NCI-H460 (cell line): ENCODE measurements at regions not wholly inside any gene's neighbourhood (a gene's known extent, or its start where the extent isn't known, plus 50 kb on each side); places are given as distances from the start of the nearest gene placed in this dataset.
A peak's percentile ranks its signal among the peaks of the same experiment; 100 is the strongest.

ENCODE experiments used
- DNase-seq: peaks from one replicate; pipeline ENCODE4 v3.0.0-alpha.2; 2016; ENCODE audit warnings: low read depth; ENCODE audit errors: extremely low read depth

DNA sequence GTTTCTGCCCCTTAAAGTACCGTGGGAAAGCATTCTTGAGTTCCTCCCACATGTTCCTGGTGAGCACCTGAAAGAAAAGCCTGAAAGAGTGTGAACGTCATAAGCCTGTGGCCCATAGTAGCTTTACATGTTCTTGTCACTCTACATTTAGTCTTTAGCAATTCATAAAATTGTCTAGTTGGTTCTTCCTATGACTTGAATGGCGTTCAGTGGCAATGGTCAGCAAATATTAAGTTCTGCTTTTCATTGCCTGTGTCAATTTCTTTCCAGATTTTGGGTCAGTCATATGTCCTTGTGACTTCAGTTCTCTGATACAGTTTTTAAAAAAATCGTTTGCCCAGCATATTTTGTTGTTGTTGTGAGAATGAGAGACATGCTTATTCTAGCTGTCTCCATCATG lies 650.0 kb upstream of the BOD1L1 start:
- no peak for DNase-seq

DNA sequence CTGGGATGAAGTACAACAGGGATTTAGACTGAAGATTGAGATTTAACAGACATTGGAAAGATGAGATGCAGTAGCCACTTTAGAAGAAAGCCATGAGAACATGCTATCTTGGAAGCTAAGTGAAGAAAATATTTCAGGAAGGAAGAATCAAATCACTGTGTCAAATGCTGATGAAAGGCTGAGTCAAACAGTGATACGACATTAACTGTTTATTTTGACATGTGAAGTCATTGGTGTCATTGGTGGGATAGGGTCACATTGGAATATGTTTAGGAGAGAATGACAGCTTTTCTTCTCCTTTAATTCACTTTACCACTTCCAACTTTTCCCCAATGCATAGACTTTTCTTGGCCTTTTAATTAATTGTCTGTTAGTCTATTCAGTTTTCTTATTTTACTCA lies 653.0 kb upstream of the BOD1L1 start:
- DNase-seq, result peak; percentile 4

DNA sequence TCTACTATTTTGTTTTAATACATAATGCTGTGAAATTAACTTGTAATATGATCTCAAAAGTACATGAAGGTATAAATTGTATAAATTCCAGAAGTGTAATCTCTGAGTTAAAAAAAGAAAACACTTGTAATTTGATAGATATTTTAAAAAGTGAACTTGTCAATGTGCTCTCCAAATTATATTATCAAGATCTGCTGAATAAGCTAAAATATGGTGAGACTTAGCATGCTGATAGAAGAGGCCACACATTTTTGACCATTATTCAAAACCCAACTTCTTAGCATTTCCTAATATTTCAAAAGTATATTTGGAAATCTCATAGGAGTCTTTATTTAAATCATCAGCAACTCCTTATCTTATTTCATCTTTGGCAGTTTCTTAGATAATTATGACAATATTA lies 657.1 kb upstream of the BOD1L1 start:
- no peak for DNase-seq

DNA sequence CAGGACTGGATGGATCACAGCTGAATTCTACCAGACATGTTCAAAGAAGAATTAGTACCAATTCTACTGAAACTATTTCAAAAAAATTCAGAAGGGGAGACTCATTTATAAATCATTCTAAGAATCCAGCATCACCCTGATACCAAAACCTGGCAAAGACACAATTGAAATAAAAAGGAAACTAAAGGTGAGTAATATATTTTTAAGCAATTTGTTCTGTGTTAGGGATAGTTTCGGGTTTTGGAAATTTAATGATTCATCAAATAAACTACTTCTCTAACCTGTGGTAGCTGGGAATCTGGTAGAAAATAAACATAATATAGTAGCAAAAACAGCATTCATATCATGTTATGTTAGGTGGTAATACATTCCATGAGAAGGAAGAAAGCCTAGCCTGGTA lies 662.2 kb upstream of the BOD1L1 start:
- no peak for DNase-seq

DNA sequence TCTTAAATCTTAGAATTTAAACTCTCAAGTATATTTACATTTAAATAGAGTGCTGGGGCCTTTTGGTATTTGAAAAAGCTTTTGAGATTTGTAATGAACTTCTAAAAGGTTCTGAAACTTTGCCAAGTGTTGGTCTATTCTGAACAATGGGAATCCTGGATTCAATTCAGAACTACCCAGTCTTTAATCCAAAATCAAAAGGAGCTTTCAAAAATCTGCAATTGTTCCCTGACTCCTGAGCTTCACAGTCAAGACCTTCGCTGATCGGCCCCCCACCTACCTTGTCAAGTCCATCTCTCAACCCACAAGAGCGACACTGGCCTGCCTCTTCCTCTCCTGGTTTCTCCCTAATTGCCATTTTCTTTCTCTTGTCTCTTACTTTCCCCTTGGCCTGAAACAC lies 666.1 kb upstream of the BOD1L1 start:
- no peak for DNase-seq

DNA sequence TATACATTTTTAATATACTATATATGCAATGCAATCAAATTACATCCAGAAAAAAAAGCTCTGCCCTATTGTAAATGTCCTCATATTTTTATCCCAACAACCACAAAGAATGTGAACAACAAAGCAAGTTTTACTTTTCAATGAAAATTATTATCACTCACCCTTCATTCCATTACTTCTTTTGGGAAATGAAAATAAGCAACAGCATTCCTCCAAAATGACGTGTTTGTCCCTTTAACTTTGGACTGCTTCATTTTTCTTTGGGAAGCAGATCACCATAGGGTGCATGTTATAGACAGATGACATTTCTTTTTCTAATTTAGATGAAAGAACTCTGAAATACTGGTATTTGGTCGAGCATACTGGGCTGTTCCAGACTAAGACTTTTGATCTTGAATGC lies 667.1 kb upstream of the BOD1L1 start:
- DNase-seq, result no peak

DNA sequence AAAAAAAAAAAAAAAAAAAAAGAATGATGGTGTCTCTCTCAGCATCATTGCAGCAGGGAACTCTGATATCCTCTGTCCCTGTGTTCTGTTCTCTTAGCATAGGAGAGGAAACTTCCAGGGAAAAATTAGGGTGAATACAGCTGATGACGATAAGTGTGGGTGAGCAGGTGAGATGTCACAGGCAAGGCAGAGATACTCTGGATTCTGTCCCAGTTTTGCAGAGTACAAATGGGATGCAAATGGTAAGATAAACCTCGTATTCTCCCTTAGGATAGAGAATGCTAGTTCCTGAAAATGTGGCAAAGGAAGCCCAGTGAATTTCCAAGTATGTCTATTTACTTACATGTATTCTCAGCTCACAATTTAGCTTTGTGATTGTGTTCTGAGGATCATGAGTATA lies 671.6 kb upstream of the BOD1L1 start:
- DNase-seq, result no peak

DNA sequence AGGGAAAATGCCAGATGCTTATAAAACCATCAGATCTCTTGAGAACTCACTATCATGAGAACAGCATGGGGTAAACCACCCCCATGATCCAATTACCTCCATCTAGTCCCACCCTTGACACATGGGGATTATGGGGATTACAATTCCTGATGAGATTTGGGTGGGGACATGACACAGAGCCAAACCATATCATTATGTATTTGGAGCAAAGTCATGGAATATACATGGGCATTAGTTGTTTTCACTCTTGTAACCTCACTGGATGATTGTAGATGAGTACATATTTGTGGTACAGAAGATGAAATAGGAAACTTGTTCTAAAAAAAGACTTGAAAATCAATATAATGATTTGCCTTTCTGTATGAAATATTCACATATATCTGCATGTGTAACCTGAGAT lies 674.5 kb upstream of the BOD1L1 start:
- no peak for DNase-seq

DNA sequence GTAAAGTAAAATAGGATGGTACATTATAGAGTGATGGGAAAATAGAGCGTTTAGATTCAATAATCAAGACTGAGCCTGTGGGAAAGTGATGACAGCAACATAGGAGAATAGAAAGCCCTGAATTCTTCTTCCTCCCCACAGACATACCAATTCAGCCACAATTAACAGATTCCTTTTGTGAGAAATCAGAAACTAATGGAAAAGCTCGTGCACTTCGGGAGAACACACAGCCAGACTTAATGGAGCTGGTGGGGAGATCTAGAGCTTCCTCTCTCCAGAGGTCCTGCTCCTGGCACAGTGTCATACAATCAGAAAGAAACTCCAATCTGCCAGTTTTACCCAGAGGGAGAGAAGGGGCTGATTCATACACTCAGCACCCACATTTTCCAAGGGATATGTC lies 676.3 kb upstream of the BOD1L1 start:
- no peak for DNase-seq

DNA sequence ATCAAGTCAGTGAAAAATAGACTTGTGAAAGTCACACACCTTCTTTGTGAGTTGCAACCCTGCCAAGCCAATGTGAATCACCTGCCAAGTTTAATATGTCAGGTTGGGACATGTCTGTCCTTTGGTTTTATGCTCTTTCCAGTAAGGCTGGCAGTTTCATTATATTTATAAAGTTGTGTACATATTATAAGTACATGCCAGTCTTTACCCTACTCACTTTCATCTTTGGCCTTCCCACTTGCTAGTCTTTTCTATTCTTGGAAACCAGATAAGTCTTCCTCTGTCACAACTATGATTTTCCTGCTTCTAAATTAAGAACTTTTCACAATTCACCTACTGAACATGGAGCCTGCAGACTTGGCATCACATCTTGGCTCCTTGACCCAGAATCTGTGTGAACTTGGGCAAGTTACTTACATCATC lies 680.7 kb upstream of the BOD1L1 start:
- DNase-seq, result no peak

DNA sequence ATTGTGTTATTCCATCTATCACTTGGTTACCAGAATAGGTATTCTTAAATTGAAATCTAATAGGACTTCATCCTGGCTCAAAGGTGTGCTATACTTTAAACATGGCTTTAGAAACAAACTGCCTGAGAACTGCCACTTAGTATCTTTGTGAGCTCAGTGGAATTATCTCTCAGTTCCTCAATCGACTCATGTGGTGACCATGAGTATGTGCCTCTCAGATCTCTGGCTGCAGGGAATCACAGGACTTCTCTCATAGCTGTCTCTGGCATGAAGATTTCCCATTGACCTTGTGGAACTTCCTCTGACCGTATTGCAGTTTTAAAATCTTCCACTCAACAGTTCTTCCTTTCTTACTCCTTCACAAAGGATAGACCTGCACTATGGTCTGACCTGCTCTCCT lies 681.9 kb upstream of the BOD1L1 start:
- DNase-seq, result no peak

DNA sequence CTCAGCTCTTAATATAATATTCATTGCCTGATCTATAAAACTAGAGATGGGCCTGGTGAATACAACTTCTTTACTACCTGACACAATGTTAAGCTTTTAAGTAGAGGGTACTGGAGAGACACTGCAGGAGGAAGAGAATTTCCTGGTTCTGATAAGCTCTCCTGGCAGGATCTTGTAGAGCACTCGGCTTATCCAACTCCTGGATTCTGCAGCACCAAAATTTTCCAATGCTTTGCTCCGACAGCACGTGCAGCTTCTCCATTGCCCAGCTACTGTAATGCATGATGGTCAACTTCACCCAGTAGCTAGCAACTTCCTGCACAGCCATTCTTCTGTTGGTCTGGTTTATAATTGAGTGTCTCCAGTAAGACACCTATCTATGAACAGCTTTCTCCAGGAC lies 686.2 kb upstream of the BOD1L1 start:
- DNase-seq, result no peak

DNA sequence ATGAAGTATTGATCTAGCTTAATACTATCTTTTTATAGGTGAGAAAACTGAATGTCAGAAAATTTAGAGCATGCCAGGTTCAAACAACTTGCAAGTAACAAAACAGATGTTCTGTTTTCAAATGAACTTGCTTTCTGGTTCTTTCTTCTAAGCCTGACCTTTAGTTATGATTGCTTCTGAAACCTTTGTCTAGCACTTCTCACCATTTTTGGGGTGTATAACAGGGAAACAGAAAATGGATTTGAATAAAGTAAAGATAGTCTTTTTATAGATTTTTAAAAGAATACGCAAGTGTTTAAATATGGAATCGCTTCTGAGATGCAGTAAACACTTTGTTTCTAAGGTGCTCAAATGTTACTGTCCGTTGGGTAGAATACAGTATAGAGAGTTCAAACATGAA lies 687.2 kb upstream of the CPEB2 start:
- DNase-seq, result no peak

DNA sequence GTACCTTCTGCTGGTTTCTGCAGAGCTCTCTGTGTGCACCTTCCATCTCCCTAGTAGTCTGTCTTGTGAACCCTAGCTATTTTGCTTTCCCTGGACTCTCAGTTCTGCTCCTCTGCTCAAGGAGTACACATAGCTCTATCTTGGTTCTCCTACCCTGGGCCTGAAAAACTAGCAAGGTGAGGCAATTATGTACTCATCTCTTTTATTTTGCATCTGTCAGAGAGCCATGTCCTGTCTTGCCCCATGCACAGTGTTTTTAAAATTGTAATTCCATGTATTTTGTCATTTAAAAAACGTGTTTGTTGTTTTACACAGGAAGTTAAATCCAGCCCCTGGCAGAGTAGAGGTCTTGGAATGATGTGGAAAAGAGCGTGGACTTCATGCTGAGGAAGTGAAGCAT lies 684.9 kb upstream of the CPEB2 start:
- DNase-seq, result no peak

DNA sequence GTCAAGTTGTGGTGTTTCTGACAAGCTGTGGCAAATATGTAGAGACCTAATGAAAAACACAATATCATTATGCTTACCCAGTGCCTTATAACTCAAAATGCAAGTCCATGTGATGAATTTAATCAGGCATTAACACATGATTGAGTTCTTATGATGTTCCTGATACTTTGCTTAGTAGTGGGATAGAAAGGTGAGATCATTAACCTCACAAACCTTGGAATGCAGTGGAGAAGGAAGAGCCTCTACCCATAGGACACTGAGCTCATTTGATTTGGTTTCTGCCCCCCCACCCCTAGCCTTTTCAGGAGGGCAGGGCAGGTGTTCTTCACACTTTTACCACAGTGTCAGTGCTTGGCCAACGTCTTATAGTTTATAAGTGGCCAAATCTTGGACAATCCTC lies 683.6 kb upstream of the CPEB2 start:
- no peak for DNase-seq

DNA sequence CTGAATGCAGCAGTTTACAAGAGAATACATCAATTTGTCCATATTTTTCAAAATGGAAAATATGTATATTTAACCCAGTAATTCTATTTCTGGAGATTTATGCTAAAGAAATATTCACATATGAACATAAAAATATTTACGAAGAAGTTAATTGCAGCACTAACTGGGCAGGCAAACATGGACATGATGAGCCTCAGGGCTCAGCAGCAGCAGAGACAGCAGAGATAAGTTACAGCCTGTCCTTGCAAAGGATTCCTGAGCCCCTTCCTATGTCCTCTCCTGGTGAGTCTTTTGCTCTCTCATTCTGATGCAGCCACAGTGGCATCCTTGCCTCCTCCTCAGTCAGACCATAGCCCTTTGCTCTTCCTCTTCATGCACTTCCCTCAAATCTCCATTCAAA lies 680.6 kb upstream of the CPEB2 start:
- DNase-seq, result no peak

DNA sequence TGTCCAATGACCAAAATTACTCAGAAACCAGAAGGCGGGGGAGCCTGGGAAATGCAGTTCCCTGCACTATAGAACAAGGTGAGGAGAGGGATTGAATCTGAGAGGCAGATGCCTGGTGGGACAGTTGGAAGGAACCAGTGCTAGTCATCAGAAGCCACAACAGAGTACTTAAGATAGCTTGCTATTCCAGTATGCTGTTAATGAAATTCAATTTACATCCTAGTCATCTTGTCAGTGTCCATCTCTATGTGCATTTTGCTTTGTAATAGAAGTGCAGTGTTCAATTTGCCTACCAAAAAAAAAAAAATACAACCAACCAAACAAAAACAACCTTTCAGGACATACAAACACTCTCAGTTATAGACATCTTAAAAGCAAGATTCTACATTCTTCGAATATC lies 679.1 kb upstream of the CPEB2 start:
- no peak for DNase-seq

DNA sequence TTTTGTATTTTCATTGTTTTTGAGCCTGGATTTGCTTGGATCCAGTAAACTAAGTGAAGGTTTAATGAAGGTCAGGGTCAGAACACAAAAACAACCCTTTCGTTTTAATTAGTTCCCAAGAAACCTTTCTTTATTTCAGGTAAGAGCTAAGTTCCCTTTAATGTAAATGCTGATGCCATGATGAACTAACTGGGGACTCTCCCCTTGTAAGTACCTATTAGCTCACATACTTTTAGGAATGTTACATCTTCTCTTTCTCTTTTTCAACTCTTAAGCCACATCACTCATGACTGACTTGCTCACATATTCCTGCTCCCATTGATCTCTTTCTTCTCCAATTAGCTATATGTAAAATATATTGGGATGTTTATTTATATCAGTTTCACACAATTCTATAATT lies 673.1 kb upstream of the CPEB2 start:
- DNase-seq, result no peak

DNA sequence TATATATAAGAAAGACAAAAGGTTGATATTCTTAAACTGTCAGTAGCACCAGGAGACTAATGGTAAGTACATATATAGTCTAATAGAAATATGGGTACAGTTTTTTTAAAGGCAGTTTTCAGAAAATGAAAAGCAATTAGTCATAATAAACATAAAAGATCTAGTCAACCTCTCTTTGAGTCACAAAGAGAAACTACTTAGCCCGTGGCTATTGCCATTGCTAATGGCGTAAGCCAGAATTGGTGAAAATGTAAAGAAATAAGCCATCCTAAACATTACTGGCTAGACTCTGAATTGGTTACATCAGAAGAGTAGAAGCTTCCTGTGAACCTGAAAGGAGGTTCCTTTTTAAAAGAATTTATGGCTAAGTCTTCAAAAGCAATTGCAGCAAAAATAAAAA lies 668.7 kb upstream of the CPEB2 start:
- no peak for DNase-seq

DNA sequence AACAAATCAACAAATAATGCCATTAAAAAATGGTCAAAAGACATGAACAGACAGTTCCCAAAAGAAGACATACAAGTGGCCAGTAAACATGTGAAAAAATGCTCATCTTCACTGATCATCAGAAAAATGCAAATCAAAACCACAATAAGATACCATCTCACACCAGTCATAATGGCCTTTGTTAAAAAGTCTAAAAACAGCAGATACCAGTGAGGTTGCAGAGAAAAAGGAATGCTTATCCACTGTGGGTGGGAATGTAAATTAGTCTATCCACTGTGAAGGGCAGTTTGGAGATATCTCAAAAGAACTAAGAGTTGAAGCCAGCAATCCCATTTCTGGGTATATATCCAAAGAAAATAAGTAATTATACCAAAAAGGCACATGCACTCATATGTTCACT lies 668.1 kb upstream of the CPEB2 start:
- no peak for DNase-seq

DNA sequence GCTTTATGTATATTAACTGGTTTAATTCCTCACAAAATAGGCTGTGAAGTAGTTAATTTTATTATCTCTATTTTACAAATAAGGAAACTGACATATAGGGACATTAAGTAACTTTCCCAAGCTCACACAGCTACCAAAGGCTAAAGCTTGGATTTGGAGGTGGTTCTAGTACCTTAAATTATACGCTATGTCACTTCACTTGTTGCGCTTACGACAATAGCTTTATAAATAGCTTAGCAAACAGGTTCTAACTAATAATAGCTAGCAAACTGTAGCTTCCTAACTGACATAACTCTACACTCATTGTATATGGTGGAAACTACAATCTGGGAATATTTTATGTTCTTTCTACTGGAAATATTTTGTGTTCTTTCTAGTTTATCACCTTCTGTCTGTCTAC lies 666.4 kb upstream of the CPEB2 start:
- DNase-seq, result no peak

DNA sequence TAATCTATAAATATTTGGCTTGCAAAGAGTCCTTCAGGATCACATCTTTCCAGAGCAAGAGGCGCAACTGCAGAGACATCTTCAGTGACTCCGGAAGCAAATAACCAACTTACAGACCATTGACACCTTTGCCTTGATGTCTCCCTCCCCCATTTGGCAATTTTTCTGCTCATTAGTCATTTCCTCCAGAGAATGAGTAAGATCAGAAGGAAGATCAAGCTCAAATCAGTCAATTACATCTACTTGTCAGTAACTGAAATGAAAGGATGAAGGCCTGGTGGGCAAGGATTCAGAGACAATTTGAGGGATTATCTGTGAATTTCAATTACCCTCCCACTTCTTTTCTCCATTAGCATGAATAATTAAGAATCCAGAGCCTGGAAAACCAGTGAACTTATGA lies 665.6 kb upstream of the CPEB2 start:
- no peak for DNase-seq

DNA sequence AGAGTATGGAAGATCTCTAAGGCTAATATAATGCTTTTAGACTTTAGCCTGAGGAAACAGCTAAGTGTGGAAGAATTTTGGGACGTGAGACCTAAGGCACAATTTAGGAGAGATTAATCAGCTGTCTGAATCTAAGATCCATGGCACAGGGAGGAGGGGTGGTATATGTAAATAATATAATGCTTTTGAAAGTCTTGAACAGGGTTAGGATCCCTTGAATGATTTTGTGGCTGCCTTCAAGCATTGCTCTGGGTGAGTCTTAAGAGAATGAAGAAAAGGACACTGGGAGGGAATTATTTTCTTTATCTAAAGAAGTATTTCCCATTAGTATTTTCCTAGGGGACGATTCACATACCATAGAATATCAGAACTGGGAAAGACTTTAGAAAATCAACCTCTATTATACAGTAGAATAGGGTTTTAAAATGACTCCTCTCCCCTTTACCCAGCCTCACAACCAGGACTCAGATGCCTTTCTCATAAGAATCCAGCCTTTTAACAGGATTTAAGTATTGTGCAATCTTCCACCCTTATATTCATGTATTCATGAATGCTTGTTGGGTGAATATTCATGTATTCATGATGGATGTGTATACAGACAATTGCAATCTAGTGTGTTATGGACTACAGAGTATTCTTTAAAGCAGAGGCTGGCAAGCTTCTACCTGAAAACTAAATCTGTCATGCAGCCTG lies 664.2 kb upstream of the CPEB2 start:
- DNase-seq, result no peak
